ENCODE measurements at regions not wholly inside any gene's neighbourhood (a gene's known extent, or its start where the extent isn't known, plus 50 kb on each side); places are given as distances from the start of the nearest gene placed in this dataset.
"Not testable (repeated sequence)": the region's sequence is repeated elsewhere in the genome, so short reads cannot be mapped to it uniquely, and the experiment has no call there.

- no peaks in the 10 kb centered on the region for H3K36me3 ChIP-seq (ENCODE audit: insufficient read depth, low read length)
- H3K9ac ChIP-seq (ENCODE audit: low read length) = no peak overlapping the region
- H4K20me1 ChIP-seq (ENCODE audit: insufficient read depth) = no peaks in the 10 kb centered on the region
- no peak overlapping the region for H2AFZ ChIP-seq (ENCODE audit: low read depth, low read length)
- H3K27ac ChIP-seq (ENCODE audit: low read length) = no peak overlapping the region
- no peak overlapping the region for H3K4me2 ChIP-seq (ENCODE audit: low read length)
- no peaks in the 10 kb centered on the region for H3K27me3 ChIP-seq (ENCODE audit: insufficient read depth, low read depth, low read length)
- no peaks in the 10 kb centered on the region for H3K9me2 ChIP-seq (ENCODE audit: insufficient read depth, low read length)
- H3K9me3 ChIP-seq (ENCODE audit: low read length) = no peaks in the 10 kb centered on the region
- no peaks in the 10 kb centered on the region for H3F3A ChIP-seq (ENCODE audit: insufficient read depth, low read length, poor library complexity, severe bottlenecking)
- no peaks in the 10 kb centered on the region for H3K79me2 ChIP-seq (replicated peaks; ENCODE audit: insufficient read depth, low read length)
- no peak for TF ChIP-seq CTCF (IDR thresholded peaks at IDR 0.05; ENCODE audit: poor library complexity, severe bottlenecking)
- no peak for TF ChIP-seq TAF1 (IDR thresholded peaks at IDR 0.05; ENCODE audit: low read depth)
- TF ChIP-seq EZH2 (IDR thresholded peaks at IDR 0.05; ENCODE audit: borderline replicate concordance, insufficient read depth, low read length, poor library complexity, severe bottlenecking) = no peak
- no peak overlapping the region for H3K4me3 ChIP-seq (ENCODE audit: low read length)
Measured at GRCh38 chrX:128961290-128961689, 562.0 kb downstream of the SMARCA1 start.

GRCh38 chrX:128954697-128955096 is 568.6 kb downstream of the SMARCA1 start:
- H3K27me3 ChIP-seq (ENCODE audit: insufficient read depth, low read depth, low read length); H3K9me2 ChIP-seq (ENCODE audit: insufficient read depth, low read length); H2AFZ ChIP-seq (ENCODE audit: low read depth, low read length); H4K20me1 ChIP-seq (ENCODE audit: insufficient read depth); H3K4me3 ChIP-seq (ENCODE audit: low read length); H3F3A ChIP-seq (ENCODE audit: insufficient read depth, low read length, poor library complexity, severe bottlenecking); H3K79me2 ChIP-seq (replicated peaks; ENCODE audit: insufficient read depth, low read length); H3K27ac ChIP-seq (ENCODE audit: low read length); H3K4me2 ChIP-seq (ENCODE audit: low read length); H3K36me3 ChIP-seq (ENCODE audit: insufficient read depth, low read length); H3K9me3 ChIP-seq (ENCODE audit: low read length); H3K9ac ChIP-seq (ENCODE audit: low read length): not testable (repeated sequence)

- TF ChIP-seq TAF1 (IDR thresholded peaks at IDR 0.05; ENCODE audit: low read depth) = no peak
- no peak for TF ChIP-seq MXI1 (conservative IDR thresholded peaks at IDR 0.05; ENCODE audit: poor library complexity, severe bottlenecking)
- TF ChIP-seq EZH2 (IDR thresholded peaks at IDR 0.05; ENCODE audit: borderline replicate concordance, insufficient read depth, low read length, poor library complexity, severe bottlenecking) = no peak
- TF ChIP-seq RAD21 (conservative IDR thresholded peaks at IDR 0.05) = no peak
- TF ChIP-seq CTCF (IDR thresholded peaks at IDR 0.05; ENCODE audit: poor library complexity, severe bottlenecking) = no peak
- TF ChIP-seq SMC3 (conservative IDR thresholded peaks at IDR 0.05; ENCODE audit: poor library complexity) = no peak
- no peak for TF ChIP-seq EP300 (conservative IDR thresholded peaks at IDR 0.05; ENCODE audit: poor library complexity, severe bottlenecking)
- no peak for TF ChIP-seq REST (IDR thresholded peaks at IDR 0.05; ENCODE audit: borderline replicate concordance)
- no peak for TF ChIP-seq POLR2AphosphoS5 (IDR thresholded peaks at IDR 0.05)
- no peaks in the 10 kb centered on the region for H4K20me1 ChIP-seq (ENCODE audit: insufficient read depth)
- H3K9me2 ChIP-seq (ENCODE audit: insufficient read depth, low read length) = no peaks in the 10 kb centered on the region
- H3K4me3 ChIP-seq (ENCODE audit: low read length) = no peak overlapping the region
- H3K9me3 ChIP-seq (ENCODE audit: low read length) = no peaks in the 10 kb centered on the region
- no peak overlapping the region for H2AFZ ChIP-seq (ENCODE audit: low read depth, low read length)
- H3K27ac ChIP-seq (ENCODE audit: low read length) = no peak overlapping the region
- H3F3A ChIP-seq (ENCODE audit: insufficient read depth, low read length, poor library complexity, severe bottlenecking) = no peaks in the 10 kb centered on the region
- no peak overlapping the region for H3K9ac ChIP-seq (ENCODE audit: low read length)
- no peak overlapping the region for H3K4me2 ChIP-seq (ENCODE audit: low read length)
- no peaks in the 10 kb centered on the region for H3K79me2 ChIP-seq (replicated peaks; ENCODE audit: insufficient read depth, low read length)
- H3K36me3 ChIP-seq (ENCODE audit: insufficient read depth, low read length) = no peaks in the 10 kb centered on the region
- H3K27me3 ChIP-seq (ENCODE audit: insufficient read depth, low read depth, low read length) = no peaks in the 10 kb centered on the region
Measured at GRCh38 chrX:128931071-128931470, 592.2 kb downstream of the SMARCA1 start.
